Adrenal gland (tissue), 9 donors: ENCODE measurements at regions not wholly inside any gene's neighbourhood (a gene's known extent, or its start where the extent isn't known, plus 50 kb on each side); places are given as distances from the start of the nearest gene placed in this dataset.

Experiments used
- DNase-seq, 7 donors: peaks; one replicate each; pipeline ENCODE4 v3.0.0-alpha.2; 2019 to 2020
- H3K27ac ChIP-seq, 5 donors: fragments of 200-600 bp; sonication (generic) in 4 of 5; 1 replicate in 3 of 5; 2 replicates in 2 of 5; pipeline versions ENCODE4 v1.5.1 to v1.8.0; 2016 to 2020; ENCODE audit warnings: mild to moderate bottlenecking in 1 of 5
- H3K27me3 ChIP-seq: fragments of 200-600 bp; 2 replicates; pipeline ENCODE4 v1.8.0; 2021
- H3K36me3 ChIP-seq, 2 donors: fragments of 200-600 bp; replicated peaks in 1 of 2; 1 replicate in 1 of 2; 2 replicates in 1 of 2; pipeline versions ENCODE4 v1.5.1 to v1.8.0; 2018 to 2022
- H3K4me1 ChIP-seq, 2 donors: fragments of 200-600 bp; replicated peaks in 1 of 2; 1 replicate in 1 of 2; 2 replicates in 1 of 2; pipeline versions ENCODE4 v1.5.1 to v1.8.0; 2018 to 2021
- H3K4me3 ChIP-seq, 4 donors: fragments of 200-600 bp; sonication (generic) in 3 of 4; one replicate each; pipeline ENCODE4 v1.5.1; 2016 to 2018
- H3K9me3 ChIP-seq, 3 donors: fragments of 200-600 bp; sonication (generic) in 1 of 3; replicated peaks in 1 of 3; 1 replicate in 2 of 3; 2 replicates in 1 of 3; pipeline versions ENCODE4 v1.5.1 to v1.8.0; 2016 to 2021
- CTCF ChIP-seq, 6 experiments: fragments of 450-650 bp in 4 of 6; fragments of 200-600 bp in 2 of 6; sonication (generic) in 1 of 6; IDR thresholded peaks; 1 replicate in 5 of 6; 2 replicates in 1 of 6; pipeline versions ENCODE4 v1.5.1 to v1.8.0; 2016 to 2021; ENCODE audit warnings: antibody characterized with exemption in 6 of 6, mild to moderate bottlenecking in 2 of 6, moderate library complexity in 1 of 6
- POLR2A ChIP-seq, 2 donors: fragments of 450-650 bp; IDR thresholded peaks; one replicate each; pipeline ENCODE4 v1.6.1; 2017; ENCODE audit warnings: antibody characterized with exemption in 2 of 2, mild to moderate bottlenecking in 2 of 2, moderate library complexity in 1 of 2
- WGBS, 4 donors: extraction: QIAGEN DNeasy Blood & Tissue Kit in 2 of 4; methylation state at CpG; one replicate each; pipeline versions ENCODE4 v1.1.5 to v1.1.7; 2013 to 2017; 5-methylcytosine and 5-hydroxymethylcytosine counted together
- intact Hi-C, 2 donors: fragments of 100-400 bp; cut with DNase I; formaldehyde crosslinking; loops; one replicate each; pipeline versions ENCODE4 v1.14.1 to v1.15.0; 2022 to 2023
- donor health status: healthy with polysubstance abuse.
- donor health status: Bipolar disorder and iron deficiency.
- donor health status: DM: yes; HTN: yes; CAD: no.
- donor health status: DM: no; HTN: no; CAD: no.
- donor health status: DM: no; HTN: no; CAD: no.

GRCh38 chr21:16116798-16117197 lies 387.0 kb downstream of the USP25 start:
- intact Hi-C loops = no loop called here
- no peak for DNase-seq
- TF ChIP-seq POLR2A (IDR thresholded peaks at IDR 0.05) (no peak), CTCF (IDR thresholded peaks at IDR 0.05) (no peak)
- Histone ChIP-seq H3K36me3 (no peaks in the 10 kb centered on the region), H3K4me1 (no peaks in the 10 kb centered on the region), H3K9me3 (no peaks in the 10 kb centered on the region), H3K27ac (no peak overlapping the region), H3K27me3 (no peaks in the 10 kb centered on the region), H3K4me3 (no peak overlapping the region)
- WGBS, 4 donors = 89 to 93% (median 91%) methylated on average over 1 of the region's 1 CpG

GRCh38 chr21:16117331-16117730 lies 387.5 kb downstream of the USP25 start:
- WGBS, 4 donors = 63 to 70% (median 67%) methylated on average over 4 of the region's 4 CpGs
- no peak overlapping the region for H3K4me3 ChIP-seq

GRCh38 chr21:16117851-16118590 lies 388.2 kb downstream of the USP25 start:
- Histone ChIP-seq H3K27me3 (no peaks in the 10 kb centered on the region), H3K4me1 (no peaks in the 10 kb centered on the region), H3K36me3 (no peaks in the 10 kb centered on the region), H3K27ac (no peak overlapping the region), H3K4me3 (no peak overlapping the region), H3K9me3 (no peaks in the 10 kb centered on the region)
- TF ChIP-seq CTCF (IDR thresholded peaks at IDR 0.05) (no peak), POLR2A (IDR thresholded peaks at IDR 0.05) (no peak)
- intact Hi-C loops = no loop called here
- WGBS, 4 donors = 67 to 79% (median 73%) methylated on average over 8 of the region's 8 CpGs
- no peak for DNase-seq

More at GRCh38 chr21:16117331-16117730, 387.5 kb downstream of the USP25 start:
- no peak overlapping the region for H3K27ac ChIP-seq
- TF ChIP-seq POLR2A (IDR thresholded peaks at IDR 0.05) (no peak), CTCF (IDR thresholded peaks at IDR 0.05) (no peak)
- intact Hi-C loops = no loop called here
- no peaks in the 10 kb centered on the region for H3K36me3 ChIP-seq
- no peaks in the 10 kb centered on the region for H3K4me1 ChIP-seq
- no peak for DNase-seq
- H3K9me3 ChIP-seq = no peaks in the 10 kb centered on the region
- no peaks in the 10 kb centered on the region for H3K27me3 ChIP-seq

- no peaks in the 10 kb centered on the region for H3K9me3 ChIP-seq
- no peaks in the 10 kb centered on the region for H3K27me3 ChIP-seq
- peaks cover 0 to 12% of the 10 kb centered on the region in 2 donors for H3K4me1 ChIP-seq
- H3K4me3 ChIP-seq = no peak overlapping the region
- no peaks in the 10 kb centered on the region for H3K36me3 ChIP-seq
- DNase-seq = peak in 5 of 7 donors; percentile 18 to 59 (median 47)
- intact Hi-C loops = no loop called here
- H3K27ac ChIP-seq = peak overlapping the region in 1 of 5 donors; percentile 1
- WGBS, 4 donors = 75 to 84% (median 83%) methylated on average over 5 of the region's 5 CpGs
- no peak for TF ChIP-seq POLR2A (IDR thresholded peaks at IDR 0.05)
- no peak for TF ChIP-seq CTCF (IDR thresholded peaks at IDR 0.05)
Observed at GRCh38 chr21:16124378-16125138, 394.8 kb downstream of the USP25 start.
